ENCODE measurements at regions not wholly inside any gene's neighbourhood (a gene's known extent, or its start where the extent isn't known, plus 50 kb on each side); places are given as distances from the start of the nearest gene placed in this dataset.

- H3K27ac ChIP-seq = no peak overlapping the region
- no peak for TF ChIP-seq ZFX (IDR thresholded peaks at IDR 0.05)
- TF ChIP-seq, protein P1, sequence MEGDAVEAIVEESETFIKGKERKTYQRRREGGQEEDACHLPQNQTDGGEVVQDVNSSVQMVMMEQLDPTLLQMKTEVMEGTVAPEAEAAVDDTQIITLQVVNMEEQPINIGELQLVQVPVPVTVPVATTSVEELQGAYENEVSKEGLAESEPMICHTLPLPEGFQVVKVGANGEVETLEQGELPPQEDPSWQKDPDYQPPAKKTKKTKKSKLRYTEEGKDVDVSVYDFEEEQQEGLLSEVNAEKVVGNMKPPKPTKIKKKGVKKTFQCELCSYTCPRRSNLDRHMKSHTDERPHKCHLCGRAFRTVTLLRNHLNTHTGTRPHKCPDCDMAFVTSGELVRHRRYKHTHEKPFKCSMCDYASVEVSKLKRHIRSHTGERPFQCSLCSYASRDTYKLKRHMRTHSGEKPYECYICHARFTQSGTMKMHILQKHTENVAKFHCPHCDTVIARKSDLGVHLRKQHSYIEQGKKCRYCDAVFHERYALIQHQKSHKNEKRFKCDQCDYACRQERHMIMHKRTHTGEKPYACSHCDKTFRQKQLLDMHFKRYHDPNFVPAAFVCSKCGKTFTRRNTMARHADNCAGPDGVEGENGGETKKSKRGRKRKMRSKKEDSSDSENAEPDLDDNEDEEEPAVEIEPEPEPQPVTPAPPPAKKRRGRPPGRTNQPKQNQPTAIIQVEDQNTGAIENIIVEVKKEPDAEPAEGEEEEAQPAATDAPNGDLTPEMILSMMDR (conservative IDR thresholded peaks at IDR 0.05) = peak; percentile 78
Measured at GRCh38 chrX:43557792-43558191, 98.3 kb upstream of the MAOA start.

DNA sequence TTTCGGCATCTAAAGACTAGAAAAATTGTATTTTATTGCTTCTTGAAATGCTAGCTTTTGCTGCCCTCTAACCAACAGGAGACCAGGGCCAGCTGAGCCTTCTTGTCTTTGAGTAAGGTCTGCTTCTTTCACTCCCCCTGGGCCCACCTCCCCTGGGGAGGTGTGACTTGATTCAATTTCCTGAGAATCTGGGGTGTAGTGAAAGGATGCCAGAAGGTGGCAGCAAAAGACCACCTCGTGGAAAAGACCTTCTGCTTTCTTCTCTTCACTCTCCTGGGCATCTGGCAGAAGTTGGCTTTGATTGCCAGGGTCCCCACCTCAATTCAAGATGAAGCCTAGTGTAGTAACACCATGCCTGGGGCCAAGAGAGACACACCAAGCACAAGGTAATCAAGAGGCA is 96.5 kb upstream of the MAOA start:
- TF ChIP-seq ZFX (IDR thresholded peaks at IDR 0.05) = no peak
- TF ChIP-seq, protein P1 (conservative IDR thresholded peaks at IDR 0.05) = peak; percentile 67
- peak overlapping the region; percentile 58; the same call in 1 of the 2 replicates for H3K27ac ChIP-seq

DNA sequence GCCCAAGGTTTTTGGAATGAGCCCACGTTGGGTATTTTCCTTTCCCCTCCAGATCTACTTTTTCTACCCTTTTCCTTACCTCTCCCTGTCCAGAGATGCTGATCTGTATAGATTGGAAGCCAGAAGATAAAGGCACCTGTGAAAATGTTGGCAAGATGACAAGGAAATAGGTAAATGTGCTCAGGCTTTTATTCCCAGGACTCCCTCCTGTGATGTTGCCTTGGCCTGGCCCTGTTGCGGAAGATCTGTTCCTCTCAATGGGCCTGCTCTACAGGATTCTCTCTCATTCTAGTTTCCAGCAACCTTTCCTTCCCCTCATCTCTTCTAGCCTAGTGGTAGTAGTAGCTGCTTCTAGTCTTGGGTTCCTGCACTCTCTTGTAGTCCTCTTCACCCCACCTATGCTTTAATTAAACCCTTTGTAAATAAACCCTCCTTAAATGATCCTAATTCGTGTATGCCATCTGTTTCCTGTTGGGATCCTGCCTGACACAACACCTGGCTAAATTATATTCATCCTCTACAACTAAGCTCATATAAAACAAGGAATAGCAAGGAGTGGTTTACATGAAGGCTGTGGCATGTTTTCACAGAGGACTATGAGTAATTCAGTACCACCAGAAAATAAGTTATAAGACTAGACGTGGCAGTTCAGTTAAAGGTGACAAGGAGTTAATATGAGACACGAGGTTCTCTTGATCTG is 95.7 kb upstream of the MAOA start:
- TF ChIP-seq ZFX (IDR thresholded peaks at IDR 0.05) = no peak
- TF ChIP-seq, protein P1 (conservative IDR thresholded peaks at IDR 0.05) = no peak
- peak overlapping the region; percentile 58; the same call in 1 of the 2 replicates for H3K27ac ChIP-seq

GRCh38 chrX:43562372-43562771 is 93.7 kb upstream of the MAOA start:
- TF ChIP-seq, protein P1 (conservative IDR thresholded peaks at IDR 0.05) = no peak
- no peak overlapping the region for H3K27ac ChIP-seq

DNA sequence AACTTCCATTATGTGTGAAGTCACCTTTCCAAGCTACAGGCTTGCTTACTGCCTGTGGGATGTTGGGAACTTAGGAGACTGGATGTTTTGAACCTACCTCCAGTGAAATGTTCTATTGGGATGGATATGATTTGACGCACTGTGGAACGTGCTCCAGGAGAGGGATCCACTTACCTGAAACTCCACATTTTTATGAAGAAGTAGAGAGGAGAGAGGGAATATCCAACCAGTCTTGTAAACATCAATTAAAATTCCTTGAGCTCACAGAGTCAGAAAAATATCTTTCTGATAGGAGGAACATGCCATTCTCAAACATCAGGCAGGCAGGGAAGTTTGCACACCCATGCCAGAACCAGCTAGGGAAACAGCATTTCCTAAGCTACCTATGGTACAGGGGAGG is 91.1 kb upstream of the MAOA start:
- no peak for TF ChIP-seq ZFX (IDR thresholded peaks at IDR 0.05)
- TF ChIP-seq, protein P1 (conservative IDR thresholded peaks at IDR 0.05) = peak; percentile 18

GRCh38 chrX:43566170-43566569 is 89.9 kb upstream of the MAOA start:
- TF ChIP-seq, protein P1 (conservative IDR thresholded peaks at IDR 0.05) = no peak
- no peak for TF ChIP-seq ZFX (IDR thresholded peaks at IDR 0.05)
- no peak overlapping the region for H3K27ac ChIP-seq

More for the DNA sequence above, 91.1 kb upstream of the MAOA start:
- peak overlapping the region; percentile 21; the same call in 1 of the 2 replicates for H3K27ac ChIP-seq

GRCh38 chrX:43573441-43574015 is 82.6 kb upstream of the MAOA start:
- TF ChIP-seq, protein P1 (conservative IDR thresholded peaks at IDR 0.05) = no peak
- no peak for TF ChIP-seq ZFX (IDR thresholded peaks at IDR 0.05)
- H3K27ac ChIP-seq = no peak overlapping the region
